Cardiac fibroblast (primary cell): ENCODE measurements at regions not wholly inside any gene's neighbourhood (a gene's known extent, or its start where the extent isn't known, plus 50 kb on each side); places are given as distances from the start of the nearest gene placed in this dataset.

Experiments used
- DNase-seq, 2 donors: peaks; one replicate each; pipeline versions ENCODE4 v3.0.0 to v3.0.0-alpha.2; 2010; ENCODE audit warnings: low read depth in 2 of 2
- H3K4me3 ChIP-seq, 2 donors: replicated peaks in 1 of 2; 1 replicate in 1 of 2; 2 replicates in 1 of 2; pipeline ENCODE4 v1.5.1; 2011; ENCODE audit warnings: low read depth in 2 of 2, low read length in 2 of 2, mild to moderate bottlenecking in 2 of 2, moderate library complexity in 1 of 2
- CTCF ChIP-seq: IDR thresholded peaks from one replicate; pipeline ENCODE4 v1.5.1; 2011; ENCODE audit warnings: low read depth, mild to moderate bottlenecking, low read length, inconsistent platforms

- TF ChIP-seq CTCF = no peak
These were observed 157.4 kb downstream of the SHOX2 start for GRCh38 chr3:157948605-157949383.

GRCh38 chr3:157939166-157939565 lies 167.1 kb downstream of the SHOX2 start:
- DNase-seq = no peak
- no peak for TF ChIP-seq CTCF
- H3K4me3 ChIP-seq = no peak overlapping the region

More at GRCh38 chr3:157948605-157949383, 157.4 kb downstream of the SHOX2 start:
- no peak for DNase-seq
- H3K4me3 ChIP-seq = no peak overlapping the region

- peak; percentile 23 to 29 for DNase-seq
- TF ChIP-seq CTCF = no peak
- H3K4me3 ChIP-seq = no peak overlapping the region
These were observed 168.0 kb downstream of the SHOX2 start for GRCh38 chr3:157938154-157938779.

DNA sequence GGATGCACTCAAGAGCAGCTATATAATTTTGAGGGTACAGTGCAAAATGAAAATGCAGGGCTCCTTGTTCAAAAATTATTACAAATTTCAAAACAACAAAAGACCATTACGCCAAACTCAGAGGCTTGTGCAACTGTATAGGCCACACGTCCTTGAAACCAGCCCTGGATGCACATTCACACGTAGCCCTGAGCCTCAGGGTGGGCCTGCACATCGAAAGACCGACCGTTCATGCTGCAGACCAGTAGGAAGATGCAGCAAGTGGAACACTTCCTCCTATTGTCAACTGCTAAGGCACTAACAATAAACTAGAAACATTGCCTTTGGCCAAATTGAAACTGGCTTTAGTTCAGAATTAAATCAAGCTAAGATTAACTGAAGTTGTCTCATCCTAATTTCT lies 174.7 kb downstream of the SHOX2 start:
- no peak for DNase-seq
- TF ChIP-seq CTCF = no peak
- H3K4me3 ChIP-seq = no peak overlapping the region

- TF ChIP-seq CTCF = no peak
- no peak for DNase-seq
- no peak overlapping the region for H3K4me3 ChIP-seq
These were observed 176.0 kb downstream of the SHOX2 start for GRCh38 chr3:157930000-157930780.

GRCh38 chr3:157926822-157927221 lies 179.4 kb downstream of the SHOX2 start:
- no peak overlapping the region for H3K4me3 ChIP-seq
- no peak for DNase-seq
- no peak for TF ChIP-seq CTCF
